ENCODE measurements at regions not wholly inside any gene's neighbourhood (a gene's known extent, or its start where the extent isn't known, plus 50 kb on each side); places are given as distances from the start of the nearest gene placed in this dataset.

GRCh38 chr14:94839348-94839747 is 69.4 kb upstream of the GSC start:
- Histone ChIP-seq H3K18ac (ENCODE audit: insufficient read length, low read depth, low read length) (no peak overlapping the region), H3K56ac (ENCODE audit: insufficient read length, low read depth, low read length) (no peak overlapping the region), H4K8ac (replicated peaks; ENCODE audit: insufficient read length, low read depth, low read length) (no peak overlapping the region), H3K9ac (ENCODE audit: extremely low read depth, insufficient read length, low read length) (no peak overlapping the region), H3K27me3 (ENCODE audit: insufficient read depth, low read length) (no peaks in the 10 kb centered on the region; the same call in 1 of the 2 replicates), H4K20me1 (ENCODE audit: control insufficient read depth, insufficient read depth, insufficient read length) (no peaks in the 10 kb centered on the region), H2BK20ac (ENCODE audit: low read depth, low read length, poor library complexity, severe bottlenecking) (no peak overlapping the region), H2AK5ac (ENCODE audit: insufficient read length, low read length) (no peak overlapping the region), H3K4ac (ENCODE audit: low read depth, low read length) (no peak overlapping the region), H2BK5ac (ENCODE audit: insufficient read length, low read length) (no peak overlapping the region), H2BK120ac (ENCODE audit: low read depth, low read length, poor library complexity, severe bottlenecking) (no peak overlapping the region), H2BK15ac (ENCODE audit: low read depth, low read length) (no peak overlapping the region), H3K79me2 (ENCODE audit: insufficient read depth, low read length) (no peaks in the 10 kb centered on the region), H3K14ac (ENCODE audit: insufficient read depth, low read length) (no peak overlapping the region), H2AFZ (ENCODE audit: low read length) (no peak overlapping the region), H3K79me1 (ENCODE audit: insufficient read depth, low read depth, low read length, poor library complexity, severe bottlenecking) (no peaks in the 10 kb centered on the region), H3K4me2 (ENCODE audit: insufficient read depth, insufficient read length, low read length) (no peak overlapping the region), H4K91ac (ENCODE audit: insufficient read length, low read depth, low read length) (no peak overlapping the region), H3K23me2 (ENCODE audit: insufficient read length, low read depth, low read length, poor library complexity, severe bottlenecking) (no peaks in the 10 kb centered on the region), H4K5ac (ENCODE audit: insufficient read length, low read depth, low read length) (no peak overlapping the region), H3K27ac (ENCODE audit: insufficient read length, low read depth, low read length) (no peak overlapping the region), H3T11ph (ENCODE audit: low read length) (no peak overlapping the region), H2BK12ac (ENCODE audit: insufficient read length, low read depth, low read length) (no peak overlapping the region), H3K9me3 (ENCODE audit: control insufficient read depth, low read depth, low read length) (no peaks in the 10 kb centered on the region), H3K4me1 (ENCODE audit: insufficient read depth, low read length) (no peaks in the 10 kb centered on the region), H3K23ac (ENCODE audit: insufficient read length, low read depth, low read length) (no peak overlapping the region)
- H3K9me3 Mint-ChIP-seq: peaks cover 8 to 10% of the 10 kb centered on the region in 2 experiments
- no peaks in the 10 kb centered on the region; a peak in 1 of 4 replicates for H3K4me1 Mint-ChIP-seq
- no peak overlapping the region for H3K4me3 Mint-ChIP-seq
- no peak overlapping the region; a peak in 1 of 7 replicates for H3K27ac Mint-ChIP-seq
- DNase-seq: no peak
- no peak for TF ChIP-seq CTCF (conservative IDR thresholded peaks at IDR 0.05)
- H3K27me3 Mint-ChIP-seq (ENCODE audit: low read depth): peaks cover 6% of the 10 kb centered on the region
- no CpG with 5 or more reads among the region's 4 CpGs for WGBS (ENCODE audit: extremely low coverage, insufficient read length, low lambda C conversion rate)
- H3K36me3 Mint-ChIP-seq (ENCODE audit: insufficient read depth in 1 of 3, low read depth in 3 of 3): peaks cover 0 to 4% (median 0%) of the 10 kb centered on the region in 3 experiments; a peak in 2 of 7 replicates

All from H9 (cell line).